GM19467 (cell line): ENCODE measurements at regions not wholly inside any gene's neighbourhood (a gene's known extent, or its start where the extent isn't known, plus 50 kb on each side); places are given as distances from the start of the nearest gene placed in this dataset.
A peak's percentile ranks its signal among the peaks of the same experiment; 100 is the strongest.

ENCODE experiments used
- ATAC-seq: cut with Tn5 transposase; IDR thresholded peaks from one replicate; pipeline ENCODE4 v1.9.1; 2021; ENCODE audit warnings: mild to moderate bottlenecking, moderate library complexity; ENCODE audit not compliant: unreplicated experiment

DNA sequence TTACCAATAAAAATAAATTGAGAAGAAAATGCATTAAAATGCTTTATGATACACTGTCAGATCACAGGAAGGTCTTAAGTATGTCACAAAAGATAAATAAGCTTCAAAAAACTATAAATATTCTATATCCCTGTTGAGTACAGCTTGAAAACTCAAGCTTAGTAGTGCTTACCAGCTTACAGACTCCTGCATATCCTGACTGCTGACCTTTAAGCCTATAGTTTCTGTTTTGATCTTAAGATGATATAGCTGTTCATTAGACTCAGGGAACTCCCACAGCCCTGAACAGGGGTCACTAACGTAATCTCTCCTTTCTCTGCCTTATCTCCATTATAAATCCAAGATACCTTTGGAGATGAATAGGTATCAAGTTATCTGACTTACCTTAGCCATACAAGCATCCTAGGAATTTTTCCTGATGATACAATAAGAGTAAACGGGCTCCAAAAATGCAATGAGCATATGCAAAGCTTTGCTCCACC, 93.7 kb upstream of the RBBP8 start:
- no peak for ATAC-seq

DNA sequence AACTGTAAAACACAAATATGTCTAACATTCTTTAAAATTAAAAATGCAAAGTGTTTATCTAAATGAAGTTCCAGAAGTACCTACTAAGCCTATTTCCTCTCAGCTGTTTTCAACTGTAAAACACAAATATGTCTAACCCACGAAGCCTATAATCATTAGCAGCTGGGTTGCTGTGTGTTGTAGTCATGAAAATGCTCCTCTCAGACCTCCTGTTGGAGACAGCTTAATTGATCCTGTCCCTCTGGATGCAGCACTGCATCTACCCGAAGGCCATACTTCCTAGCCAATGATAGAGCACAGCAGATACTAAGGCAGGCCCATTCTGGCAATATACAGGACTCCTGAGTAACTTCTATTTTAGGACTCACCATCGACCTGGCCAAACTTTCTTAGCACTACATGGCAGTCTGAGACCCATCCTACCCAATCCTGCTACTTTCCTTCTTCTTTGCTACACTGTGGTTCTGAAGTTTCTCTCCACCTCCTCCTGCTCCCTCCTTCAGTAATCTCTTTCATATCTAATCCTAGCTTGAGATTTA, 92.5 kb upstream of the RBBP8 start:
- no peak for ATAC-seq

DNA sequence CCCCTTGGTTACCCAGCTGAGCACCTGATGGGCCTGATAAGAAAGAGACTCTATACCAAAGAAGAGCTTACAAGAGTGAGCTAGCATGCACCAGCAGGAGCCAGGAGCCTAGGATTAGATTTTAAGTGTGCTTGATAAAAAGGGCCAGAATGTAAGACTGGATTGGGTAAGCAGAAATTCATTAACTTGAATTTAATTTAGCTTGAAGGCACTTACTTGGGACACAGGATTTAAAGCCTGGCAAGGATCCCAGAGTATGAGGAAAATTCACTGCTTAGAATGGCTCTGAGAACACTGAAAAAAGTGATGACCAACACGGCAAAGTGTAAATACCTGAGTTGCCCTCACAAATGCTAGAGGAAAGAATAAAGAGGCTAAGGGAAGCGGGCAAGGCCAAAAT, 91.3 kb upstream of the RBBP8 start:
- ATAC-seq = no peak

DNA sequence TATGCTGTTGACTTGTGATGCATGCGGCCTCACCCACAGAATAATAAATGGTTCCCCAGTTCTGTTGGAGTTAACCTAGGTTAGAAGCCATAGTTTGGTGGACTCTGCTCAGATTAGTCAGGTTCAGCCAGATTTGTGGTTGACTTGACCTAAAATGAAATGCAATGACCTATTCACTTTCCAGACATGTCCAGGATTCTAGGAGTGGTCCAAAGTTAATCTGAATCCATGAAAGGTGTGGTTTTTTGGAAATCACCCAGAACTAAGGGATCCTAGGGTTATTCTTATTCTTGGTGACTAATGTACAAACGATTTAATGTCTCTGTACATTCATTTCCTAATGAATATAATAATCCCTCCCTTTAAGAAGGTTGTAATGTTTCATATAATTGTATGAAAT, 88.9 kb upstream of the RBBP8 start:
- no peak for ATAC-seq

DNA sequence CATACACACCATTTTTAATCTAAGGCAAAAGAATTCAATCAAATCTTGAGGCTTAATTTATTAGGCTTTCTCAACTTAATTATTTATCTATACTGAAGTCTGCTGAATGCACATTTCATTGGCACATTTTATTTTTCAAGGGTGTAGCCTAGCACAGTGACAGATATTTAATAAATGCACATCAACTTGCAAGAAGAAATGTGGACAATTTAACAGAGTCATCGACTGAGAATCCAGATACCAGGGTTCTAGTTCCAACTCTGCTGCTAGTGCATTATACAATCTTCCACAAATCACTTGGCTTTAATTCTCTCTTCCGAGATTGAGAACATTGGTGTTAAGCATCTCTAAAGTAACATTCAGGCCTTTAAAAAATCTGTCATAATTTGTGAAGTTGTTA, 88.5 kb upstream of the RBBP8 start:
- ATAC-seq = no peak

DNA sequence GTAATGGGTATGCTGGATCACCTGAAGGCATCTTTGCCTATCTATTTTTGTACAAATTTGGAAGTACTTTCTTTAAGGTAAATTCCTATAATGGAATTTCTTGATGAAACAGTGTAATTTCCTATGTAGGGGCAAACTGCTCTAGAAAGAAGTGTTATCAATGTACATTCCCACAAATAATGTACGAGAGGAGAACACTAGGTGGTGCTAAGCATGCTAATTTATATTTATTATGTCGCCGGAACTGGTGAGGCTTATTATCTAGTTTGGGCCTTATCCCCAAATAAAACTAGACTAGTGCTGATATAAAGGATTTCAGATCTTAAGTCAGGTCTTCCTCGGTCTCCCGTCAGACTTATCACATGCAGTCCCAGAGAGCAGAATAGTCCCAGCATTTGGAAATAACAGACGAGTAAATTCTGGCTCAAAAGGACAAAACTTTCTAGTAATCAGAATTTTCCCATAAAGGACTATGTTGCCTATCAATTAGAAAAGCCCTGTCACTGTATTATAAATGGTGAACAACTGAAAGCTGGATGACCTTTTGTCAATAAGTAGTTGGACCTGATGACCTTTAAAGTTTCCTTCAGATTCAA, 86.9 kb upstream of the RBBP8 start:
- ATAC-seq = no peak

DNA sequence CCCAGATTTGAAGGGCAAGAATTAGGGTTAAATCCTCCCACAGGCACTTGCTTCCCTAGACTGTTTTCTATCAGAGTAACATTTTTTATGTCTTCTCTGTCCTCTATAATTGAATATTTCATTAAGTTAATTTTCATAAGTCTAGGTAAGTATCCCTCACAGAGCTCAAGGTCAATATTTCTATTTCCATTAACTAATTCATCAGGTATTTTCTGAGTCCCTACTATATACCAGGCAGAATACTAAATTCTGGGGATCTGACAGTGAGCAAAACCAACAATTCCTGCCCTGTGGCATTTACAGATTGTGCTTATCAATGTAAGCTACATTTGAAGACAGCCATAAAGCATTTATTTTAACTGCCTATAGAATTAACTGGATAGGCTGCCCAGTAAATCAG, 86.4 kb upstream of the RBBP8 start:
- ATAC-seq = no peak

DNA sequence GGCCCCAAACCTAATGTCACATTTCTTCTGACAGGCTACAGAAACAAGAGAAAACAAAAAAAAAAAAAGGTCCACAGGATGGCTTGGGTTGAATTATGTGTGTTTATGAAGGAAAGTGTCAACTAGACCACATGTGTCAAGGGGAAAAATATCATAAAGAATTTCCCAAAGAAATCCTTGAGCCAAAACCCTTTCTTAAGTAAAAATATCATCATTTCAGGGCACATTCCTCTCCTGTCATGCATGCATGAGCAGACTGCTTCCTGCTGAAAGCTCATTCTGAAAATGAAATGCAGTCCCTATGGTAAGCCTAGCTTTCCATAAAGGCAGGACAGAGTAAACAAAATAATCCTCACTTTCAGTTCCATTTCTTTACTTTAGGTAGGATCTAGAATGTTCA, 85.7 kb upstream of the RBBP8 start:
- no peak for ATAC-seq

DNA sequence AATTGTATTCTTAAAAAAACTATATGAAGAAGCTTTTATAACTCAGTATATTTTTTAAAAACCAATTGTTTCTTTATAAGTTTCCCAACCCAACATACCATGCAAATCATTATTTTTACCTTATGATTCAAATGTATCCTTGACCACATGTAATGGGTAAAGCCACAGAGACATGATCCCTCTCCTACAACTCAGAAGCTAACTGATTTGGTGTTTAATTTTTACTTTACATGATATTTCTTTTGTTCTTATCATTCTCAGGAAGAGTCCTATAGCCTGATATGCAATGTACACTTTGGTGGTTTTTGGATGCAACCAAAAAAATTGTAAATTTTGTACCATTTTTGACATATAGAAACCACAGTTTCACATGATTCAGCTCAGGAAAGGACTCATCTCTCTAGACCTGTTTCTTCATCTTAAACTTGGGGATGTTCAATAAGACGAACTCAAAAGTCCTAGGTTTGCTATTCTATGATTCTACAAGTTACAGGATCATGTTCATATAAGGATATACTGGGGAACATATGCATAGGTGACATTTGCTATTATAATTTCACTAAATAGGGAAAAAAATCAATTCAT, 85.2 kb upstream of the RBBP8 start:
- no peak for ATAC-seq

DNA sequence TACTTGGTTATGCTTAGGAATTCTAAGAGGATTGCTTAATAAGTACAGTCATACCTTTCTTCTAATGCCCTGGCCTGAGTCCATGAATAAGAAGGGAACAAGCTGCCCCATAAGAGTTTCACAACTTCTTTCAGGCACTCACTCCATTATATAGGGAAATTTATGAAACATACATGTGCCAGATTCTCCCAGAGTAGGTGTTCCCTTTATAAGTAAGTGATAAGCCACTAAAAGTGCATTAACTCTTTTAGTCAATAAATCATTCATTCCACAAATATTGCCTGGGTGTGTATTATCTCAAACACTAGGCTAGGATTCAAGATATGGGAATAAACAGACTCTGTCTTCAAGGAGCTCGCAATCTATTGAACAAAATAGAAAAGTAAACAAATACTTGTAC, 84.5 kb upstream of the RBBP8 start:
- no peak for ATAC-seq

DNA sequence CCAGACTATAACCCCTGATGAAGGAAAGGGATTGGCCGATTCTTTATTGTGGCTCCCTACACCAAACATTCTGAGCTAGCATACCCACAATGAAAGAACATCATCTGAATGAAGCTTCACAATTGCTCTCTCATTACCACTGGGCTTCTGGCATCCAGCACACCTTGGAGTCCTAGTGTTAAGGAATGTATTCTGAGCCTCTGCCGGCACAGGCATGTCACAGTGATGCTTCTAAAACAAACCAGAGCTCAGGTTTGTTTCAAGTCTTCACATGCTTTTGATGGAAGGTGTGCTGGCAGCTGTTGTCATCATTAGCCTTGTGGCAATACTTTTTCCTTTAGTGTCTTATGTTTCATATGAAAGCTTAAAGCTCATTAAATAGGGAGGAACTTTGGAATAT, 76.3 kb upstream of the RBBP8 start:
- ATAC-seq = no peak

DNA sequence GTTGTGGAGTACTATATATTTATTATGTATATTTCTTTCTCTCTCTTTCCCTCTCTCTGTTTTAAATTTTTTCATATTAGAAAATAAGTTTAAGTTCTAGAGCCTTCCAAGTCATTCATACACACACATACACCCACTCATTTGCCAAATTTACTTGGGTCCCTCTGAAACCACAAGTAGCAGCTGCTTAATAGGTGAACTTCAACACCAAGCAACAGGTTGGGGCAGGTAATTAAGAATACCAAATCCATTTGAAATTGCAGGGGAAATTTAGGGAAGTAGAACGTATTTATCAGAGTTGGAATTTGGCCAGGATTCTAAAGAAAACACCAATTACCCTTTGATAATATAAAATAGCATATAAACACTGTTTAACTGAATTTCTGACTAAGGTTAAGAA, 75.0 kb upstream of the RBBP8 start:
- ATAC-seq = no peak

DNA sequence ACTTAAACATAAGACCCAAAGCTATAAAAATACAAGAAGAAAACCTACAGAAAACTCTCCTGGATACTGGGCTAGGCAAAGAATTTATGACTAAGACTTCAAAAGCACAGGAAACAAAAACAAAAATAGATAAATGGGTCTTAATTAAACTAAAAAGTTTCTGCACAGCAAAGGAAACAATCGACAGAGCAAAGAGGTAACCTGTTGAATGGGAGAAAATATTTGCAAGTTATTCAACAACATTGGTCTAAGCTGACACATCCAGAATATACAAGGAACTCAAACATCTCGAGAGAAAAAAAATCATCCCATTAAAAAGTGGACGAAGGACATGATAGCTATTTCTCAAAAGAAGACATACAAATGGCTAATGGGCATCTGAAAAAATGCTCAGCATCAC, 72.3 kb upstream of the RBBP8 start:
- no peak for ATAC-seq

DNA sequence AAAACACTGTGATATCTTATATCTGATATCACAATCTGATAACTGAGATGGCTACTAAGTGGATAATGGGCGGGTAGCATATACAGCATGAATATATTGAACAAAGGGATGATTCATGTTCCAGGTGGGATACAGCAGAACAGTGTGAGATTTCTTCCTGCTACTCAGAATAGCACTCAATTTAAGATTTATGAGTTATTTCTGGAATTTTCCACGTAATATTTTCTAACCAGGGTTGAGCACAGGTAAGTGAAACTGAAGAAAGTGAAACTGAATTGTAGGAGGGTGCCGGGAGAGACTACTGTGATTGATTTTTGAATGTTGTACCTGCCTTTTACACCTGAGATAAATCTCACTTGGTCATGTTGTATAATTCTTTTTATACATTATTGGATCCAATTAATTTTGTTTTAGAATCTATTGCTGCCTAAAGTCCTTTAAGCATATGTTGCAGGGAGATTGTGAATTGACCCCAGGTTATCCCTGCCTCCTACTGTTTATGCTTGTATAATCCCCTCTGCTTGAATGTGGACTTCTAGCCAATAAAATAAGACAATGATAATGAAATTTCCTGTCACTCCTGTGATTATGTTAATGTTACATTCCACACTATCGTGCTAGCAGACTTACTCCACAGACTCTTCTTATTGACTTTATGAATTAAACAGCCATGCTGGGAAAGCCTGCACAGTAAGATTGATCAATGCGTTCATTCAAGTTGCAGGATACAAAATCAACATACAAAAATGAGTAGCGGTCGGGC, 67.6 kb upstream of the RBBP8 start:
- no peak for ATAC-seq

DNA sequence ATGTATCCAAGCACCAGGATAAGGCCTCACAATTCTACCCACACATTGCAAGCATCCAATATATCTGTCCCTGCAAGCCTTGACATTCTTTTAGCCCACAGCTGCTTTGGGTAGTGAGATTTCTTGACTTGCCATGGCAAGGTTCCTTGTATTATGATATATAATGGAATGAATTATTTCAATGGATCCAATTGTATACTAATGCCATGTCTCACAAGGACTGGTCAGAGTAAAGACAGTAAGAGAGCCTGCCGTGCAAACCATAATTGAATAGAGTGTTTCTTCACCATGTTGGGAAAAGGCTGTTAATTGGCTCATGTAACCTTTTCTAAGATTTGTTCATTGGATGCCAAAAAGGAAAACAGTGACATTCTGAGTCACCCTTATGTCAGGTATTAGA, 64.3 kb upstream of the RBBP8 start:
- no peak for ATAC-seq

DNA sequence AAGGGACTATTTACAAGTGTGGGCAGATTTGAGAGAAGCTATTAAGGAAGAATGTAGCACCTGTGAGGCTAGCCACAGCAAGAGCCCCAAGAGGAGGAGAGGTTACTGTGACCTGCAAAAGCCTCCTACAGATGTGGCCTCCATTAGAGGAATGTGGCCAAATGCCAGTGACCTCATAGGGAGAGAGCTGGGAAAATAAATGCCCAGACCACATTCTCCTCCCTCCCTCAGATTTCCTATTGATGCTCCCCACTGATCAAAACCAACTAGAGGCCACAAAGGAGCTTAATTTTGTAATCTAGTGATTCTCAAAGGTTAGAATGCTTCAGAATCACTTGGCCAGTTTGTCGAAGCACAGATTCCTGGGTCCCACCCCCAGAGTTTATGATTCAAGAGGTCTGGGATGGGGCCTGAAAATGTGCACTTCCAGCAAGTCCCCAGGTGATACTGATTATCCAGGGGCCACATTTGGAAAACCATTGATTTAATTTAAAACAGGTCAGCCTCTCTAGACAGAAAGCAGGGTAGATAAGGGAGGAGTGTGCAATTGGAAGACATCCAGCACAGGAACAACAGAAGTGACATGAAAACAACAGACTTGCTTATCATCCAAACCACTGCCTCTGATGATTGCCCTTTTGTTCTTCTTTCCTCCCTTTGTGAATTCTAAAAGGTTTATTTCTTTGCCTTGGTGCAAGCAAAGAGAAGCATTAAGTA, 61.2 kb upstream of the RBBP8 start:
- no peak for ATAC-seq

DNA sequence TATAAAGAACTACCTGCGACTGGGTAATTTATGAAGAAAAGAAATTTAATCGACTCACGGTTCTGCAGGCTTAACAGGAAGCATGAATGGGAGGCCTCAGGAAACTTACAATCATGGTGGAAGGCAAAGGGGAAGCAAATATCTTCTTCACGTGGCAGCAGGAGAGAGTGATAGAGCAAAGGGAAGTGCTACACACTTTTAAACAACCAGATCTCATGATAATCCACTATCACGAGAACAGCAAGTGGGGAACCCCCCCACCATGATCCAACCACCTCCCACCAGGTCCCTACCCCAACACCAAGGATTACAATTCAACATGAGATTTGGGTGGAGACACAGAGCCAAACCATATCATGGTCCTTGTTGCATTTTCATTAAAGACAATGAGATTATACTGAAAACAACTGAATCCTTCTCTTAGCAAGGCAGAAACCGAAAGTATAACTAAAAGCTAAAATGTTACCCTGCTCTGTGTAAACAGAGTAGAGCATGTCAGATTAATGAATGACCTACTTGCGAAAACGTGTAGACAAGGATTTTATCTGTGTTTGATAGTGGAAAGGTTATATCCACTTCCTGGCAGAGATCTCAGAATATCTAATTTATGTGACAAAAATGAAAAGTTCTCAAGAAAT, 60.1 kb upstream of the RBBP8 start:
- peak; percentile 87 for ATAC-seq

DNA sequence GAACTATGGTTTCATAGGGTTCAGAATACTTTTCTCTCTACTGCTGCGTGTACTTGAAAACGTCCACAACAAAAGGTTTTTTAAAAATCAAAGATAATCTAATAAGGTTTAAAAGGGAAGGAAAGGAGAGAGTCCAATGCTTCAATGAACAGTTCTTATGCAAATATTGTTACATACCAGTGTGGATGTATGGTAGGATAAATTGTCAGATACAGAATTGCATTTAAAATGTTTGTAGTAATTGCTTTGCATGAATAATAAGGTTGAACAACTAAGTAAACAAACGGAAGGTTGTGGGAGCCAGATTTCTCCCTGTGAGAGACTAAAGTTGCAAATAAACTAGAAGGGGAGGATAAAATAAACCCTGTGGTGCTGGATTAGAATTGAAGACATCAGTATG, 53.8 kb upstream of the RBBP8 start:
- ATAC-seq = no peak

DNA sequence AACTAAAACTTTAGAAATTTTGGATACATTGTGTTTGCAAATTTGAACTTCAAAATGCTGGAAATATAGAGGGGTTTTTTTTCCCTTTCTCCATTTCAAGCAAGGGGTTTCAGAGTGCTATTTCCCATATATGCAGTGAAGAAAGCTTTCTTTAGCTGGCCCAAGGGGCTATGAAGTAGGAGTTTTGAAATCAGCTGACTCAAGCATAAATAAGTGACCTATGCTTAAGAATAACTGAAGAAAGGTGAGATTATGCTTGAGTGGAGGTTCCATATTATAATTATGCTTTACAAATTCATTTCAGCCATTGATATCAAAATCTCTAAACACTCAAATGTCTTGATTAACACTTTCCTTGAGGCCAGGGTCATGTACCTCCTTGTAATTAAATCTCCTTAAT, 51.0 kb upstream of the RBBP8 start:
- ATAC-seq = no peak

DNA sequence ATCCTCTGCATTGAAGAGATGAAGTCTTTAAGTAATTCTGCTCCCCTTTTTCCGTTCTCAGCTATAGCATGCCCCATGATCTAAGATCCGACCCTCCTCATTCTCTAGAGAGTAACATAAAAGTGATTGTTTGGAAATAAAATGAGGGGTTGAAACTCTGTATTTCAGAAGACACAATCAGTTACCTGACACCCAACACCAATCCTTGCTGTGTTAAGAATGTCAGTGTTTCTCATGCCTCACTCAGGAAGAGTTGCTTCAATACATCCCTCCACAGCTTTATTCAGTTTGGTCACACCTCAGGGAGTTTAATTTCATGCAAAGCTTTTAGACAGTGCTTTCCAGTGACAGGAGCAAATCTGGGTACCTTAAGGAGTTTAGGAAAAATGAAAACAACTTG, 49.9 kb upstream of the RBBP8 start:
- no peak for ATAC-seq
